SKM-1 (cell line): ENCODE measurements at regions not wholly inside any gene's neighbourhood (a gene's known extent, or its start where the extent isn't known, plus 50 kb on each side); places are given as distances from the start of the nearest gene placed in this dataset.

Experiments
- DNase-seq: peaks from one replicate; lab custom pipeline; 2025; ENCODE audit not compliant: unreplicated experiment; lab: John Stamatoyannopoulos, UW

- DNase-seq, result peak; percentile 11
Observed at GRCh38 chr20:52652271-52652670, 319.9 kb upstream of the TSHZ2 start.

GRCh38 chr20:52649727-52650126 is 322.4 kb upstream of the TSHZ2 start:
- no peak for DNase-seq

GRCh38 chr20:52645822-52646221 is 326.3 kb upstream of the TSHZ2 start:
- no peak for DNase-seq

DNA sequence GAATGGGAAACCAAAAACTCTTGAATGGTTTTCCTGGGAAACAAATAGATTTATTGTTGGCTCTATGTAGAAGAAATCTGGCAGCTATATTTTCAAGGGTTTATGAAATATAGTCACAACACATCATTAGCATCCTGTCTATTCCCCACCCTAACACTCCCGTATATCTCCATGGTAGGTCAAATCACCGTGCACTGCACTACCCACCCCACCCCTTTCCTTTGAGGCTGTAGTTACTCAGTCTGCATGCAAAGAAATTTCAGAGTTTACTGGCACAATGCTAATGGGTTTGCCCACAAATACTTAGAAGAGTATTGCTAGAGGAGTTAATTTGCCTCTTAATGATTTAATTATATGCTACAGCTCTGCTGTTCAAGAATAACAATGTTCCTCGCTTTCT is 329.1 kb upstream of the TSHZ2 start:
- DNase-seq, result no peak

DNA sequence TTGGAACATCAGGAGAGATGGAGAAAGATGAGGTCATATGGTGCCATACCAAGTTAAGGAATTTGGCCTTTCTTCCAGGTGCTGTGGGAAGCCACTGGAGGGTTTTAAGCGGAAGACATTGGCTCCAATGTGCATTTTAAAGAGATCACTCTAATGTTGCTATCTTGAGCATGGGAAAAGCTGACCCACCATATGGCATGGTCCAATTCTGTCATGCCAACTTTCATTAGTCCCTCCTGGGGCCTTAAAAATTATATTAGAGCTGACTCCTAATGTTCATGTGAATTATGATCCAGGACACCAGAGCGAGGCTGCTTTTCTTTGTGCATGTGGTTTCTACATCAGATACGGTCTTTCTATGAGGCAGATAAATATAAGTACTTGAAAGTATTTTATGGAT is 335.0 kb upstream of the TSHZ2 start:
- no peak for DNase-seq

- DNase-seq, result no peak
Observed at GRCh38 chr20:52631469-52631868, 340.7 kb upstream of the TSHZ2 start.

- DNase-seq, result no peak
Observed at GRCh38 chr20:52630138-52630537, 342.0 kb upstream of the TSHZ2 start.

DNA sequence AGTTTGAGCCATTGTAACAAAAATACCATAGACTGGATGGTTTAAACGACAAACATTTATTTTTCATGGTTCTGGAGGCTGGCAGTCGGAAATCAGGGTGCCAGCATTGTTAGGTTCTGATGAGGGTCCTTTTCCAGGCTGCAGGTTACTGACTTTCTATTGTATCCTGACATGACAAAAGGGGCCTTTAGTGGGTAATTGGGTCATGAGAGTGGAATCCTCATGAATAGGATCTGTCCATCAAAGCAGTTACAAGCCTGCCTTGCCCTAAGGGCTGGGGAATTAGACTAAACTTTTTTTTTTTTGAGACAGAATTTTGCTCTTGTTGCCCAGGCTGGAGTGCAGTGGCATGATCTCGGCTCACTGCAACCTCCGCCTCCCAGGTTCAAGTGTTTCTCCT is 347.9 kb upstream of the TSHZ2 start:
- DNase-seq, result no peak

- no peak for DNase-seq
Observed at GRCh38 chr20:52622081-52622480, 350.1 kb upstream of the TSHZ2 start.

DNA sequence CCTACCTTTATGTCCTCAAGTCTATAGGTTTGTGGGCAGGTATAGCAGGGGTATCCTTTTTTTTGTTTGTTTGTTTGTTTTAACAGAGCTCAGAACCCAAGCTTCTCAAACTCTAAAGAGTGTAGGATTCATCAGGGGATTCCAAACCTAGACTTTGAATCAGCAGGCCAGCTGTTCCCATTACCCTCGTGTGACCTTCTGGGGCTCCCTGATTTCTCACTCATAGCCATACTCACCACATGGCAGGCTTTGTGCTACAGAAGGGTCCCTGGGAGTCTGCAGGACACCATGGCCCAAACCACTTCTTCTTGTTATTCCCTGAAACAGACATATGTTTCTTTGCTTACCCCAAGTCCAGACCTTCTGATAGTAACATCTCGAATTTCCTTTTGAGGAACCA is 350.8 kb upstream of the TSHZ2 start:
- no peak for DNase-seq

- no peak for DNase-seq
Observed at GRCh38 chr20:52619671-52620070, 352.5 kb upstream of the TSHZ2 start.

DNA sequence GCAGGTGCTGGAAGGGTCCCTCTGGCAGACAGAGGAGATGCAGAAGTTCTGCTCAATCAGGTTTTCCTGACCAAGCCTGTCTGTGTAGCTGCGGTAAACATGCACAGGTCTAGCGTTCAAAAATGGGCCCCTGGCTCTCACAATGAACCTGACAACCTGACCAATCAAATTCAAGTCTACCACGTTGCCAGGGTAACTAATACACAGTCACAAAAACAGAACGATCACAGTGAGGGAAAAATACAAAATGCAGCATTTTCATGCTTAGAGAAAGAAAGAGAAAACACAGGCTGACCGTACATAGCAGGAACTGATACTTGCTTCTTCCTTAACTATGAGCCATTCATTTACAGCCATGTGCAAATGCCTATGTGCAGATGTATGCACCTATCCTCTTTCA is 353.1 kb upstream of the TSHZ2 start:
- no peak for DNase-seq

DNA sequence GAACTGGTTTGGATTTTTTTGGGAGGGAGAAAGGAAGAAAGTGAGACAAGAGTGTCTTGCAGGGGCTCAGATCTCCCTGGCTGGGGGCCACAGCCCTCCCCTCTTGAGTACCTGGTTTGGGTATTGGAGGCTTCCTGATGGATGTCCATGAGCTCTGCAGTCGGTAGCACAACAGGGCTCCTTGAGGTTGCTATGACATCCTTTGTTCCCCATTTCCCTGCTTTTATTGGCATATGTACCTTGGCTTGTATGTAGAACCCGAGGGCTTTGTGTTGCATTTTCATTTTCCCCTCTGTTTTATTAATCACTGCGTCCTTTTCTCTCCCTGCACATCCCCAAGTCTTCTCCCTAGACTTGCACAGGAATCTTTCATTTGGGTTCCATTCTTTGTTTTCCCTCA is 355.5 kb upstream of the TSHZ2 start:
- no peak for DNase-seq

DNA sequence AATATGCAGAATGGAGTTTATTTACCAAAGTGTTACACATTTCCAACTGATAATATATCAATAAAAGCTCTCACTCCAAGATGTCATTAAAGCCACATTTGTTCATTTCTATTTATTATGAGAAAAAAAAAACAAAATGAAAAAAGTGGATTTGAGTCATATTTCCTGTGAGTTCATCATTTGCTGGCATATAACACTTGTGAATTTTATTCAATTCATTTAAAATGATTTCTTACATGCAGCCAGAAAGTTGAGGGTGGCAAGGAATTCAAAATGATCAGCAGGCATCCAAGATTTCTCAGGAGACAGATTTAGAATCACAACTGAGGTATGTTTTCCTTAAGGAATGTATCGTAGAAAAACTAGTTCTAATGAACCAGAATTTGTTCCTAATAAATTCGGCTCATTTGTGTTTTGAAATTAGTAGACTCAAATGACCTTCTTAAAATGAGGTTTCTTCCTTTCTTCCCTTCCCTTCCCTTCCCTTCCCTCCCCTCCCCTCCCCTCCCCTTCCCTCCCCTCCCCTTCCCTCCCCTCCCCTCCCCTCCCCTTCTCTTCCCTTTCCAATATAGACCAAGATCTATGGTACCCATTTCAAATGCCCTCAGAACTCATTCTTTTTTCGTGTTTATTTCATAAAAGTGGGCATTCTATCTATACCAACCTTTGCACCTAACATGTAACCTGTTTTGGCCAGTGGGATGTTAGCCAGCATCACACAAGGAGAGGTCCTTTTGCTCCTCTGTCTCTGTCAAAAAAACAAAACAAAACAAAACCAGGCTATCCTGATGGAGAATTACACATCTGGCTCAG is 357.9 kb upstream of the TSHZ2 start:
- DNase-seq, result no peak

- no peak for DNase-seq
Observed at GRCh38 chr20:52612046-52612632, 360.0 kb upstream of the TSHZ2 start.

DNA sequence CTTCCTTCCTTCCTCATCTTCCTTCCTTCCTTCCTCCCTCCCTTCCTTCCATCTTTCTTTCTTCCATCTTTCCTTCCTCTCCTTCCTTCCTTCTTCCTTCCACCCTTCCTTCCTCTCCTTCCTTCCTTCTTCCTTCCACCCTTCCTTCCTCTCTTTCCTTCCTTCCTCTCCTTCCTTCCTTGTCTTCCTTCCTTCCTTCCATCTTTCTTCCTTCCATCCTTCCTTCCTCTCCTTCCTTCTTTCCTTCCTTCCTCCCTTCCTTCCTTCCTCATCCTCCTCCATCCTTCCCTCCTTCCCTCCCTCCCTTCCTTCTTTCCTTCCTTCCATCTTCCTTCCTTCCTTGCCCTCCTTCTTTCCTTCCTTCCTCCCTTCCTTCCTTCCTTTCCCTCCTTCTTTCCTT is 361.4 kb upstream of the TSHZ2 start:
- no peak for DNase-seq

DNA sequence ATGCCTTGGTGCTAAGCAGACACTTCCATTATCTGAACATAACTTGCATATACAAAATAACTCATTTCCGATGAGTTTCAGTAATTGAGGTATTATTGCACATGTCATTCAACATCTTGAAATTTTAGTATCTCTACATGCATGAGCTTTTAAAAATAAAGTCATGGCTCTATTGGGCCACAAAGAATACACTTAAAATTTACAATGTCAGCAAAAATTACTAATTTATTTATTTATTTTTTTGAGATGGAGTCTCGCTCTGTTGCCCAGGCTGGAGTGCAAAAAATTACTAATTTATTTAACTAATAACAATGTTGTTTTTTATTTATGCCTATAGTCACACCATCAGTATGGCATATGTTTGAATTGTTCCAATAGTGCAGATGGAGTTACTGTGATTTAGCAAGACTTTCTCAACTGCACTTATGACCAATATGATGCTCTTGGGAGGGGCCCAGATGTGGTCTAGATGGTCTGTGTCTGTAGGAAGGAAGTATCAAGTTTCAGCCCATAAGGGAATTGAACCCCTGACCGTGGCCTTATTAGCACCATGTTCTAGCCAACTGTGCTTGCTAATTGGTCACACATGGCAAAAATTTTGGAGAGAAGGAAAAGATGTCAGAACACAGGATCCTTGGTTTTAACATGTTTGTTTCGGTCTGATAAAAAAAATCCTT is 370.7 kb upstream of the TSHZ2 start:
- no peak for DNase-seq

DNA sequence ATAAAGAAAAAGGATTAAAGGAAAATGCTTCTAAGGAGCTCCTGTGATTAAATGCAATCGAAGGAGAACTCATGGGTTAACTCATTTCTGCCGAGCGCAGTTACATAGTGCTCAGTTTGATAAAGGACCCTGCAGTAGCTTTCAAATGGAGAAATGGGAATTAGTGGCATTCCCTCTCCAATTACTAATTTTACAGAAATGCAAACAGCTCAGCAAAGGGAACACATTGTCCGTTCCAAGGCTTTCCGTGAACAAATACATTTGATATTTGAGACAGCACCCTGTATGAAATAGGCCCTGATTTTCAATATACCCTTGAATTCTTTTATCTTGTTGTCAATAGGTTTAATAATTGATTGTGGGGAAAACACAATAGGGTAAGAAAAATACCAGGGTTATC is 375.9 kb upstream of the TSHZ2 start:
- DNase-seq, result no peak

DNA sequence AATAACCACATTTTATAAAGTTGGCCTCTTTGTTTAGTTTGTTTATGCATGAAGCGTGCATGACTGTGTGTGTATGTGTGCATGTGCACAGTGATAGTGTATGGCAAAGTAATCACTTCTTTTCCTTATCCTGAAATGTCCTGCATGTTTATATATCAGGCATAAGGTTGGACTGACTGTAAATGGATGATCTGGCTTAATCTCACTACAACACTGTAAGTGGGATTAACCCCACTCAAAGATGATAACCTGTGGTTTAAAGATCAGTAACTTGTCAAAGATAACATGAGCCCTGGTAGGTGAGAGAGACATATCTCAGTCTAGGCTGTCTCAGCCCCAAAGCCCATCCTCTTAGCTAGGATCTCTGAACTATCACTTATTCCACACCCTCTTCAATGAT is 376.6 kb upstream of the TSHZ2 start:
- no peak for DNase-seq

GRCh38 chr20:52593654-52594053 is 378.5 kb upstream of the TSHZ2 start:
- DNase-seq, result no peak

DNA sequence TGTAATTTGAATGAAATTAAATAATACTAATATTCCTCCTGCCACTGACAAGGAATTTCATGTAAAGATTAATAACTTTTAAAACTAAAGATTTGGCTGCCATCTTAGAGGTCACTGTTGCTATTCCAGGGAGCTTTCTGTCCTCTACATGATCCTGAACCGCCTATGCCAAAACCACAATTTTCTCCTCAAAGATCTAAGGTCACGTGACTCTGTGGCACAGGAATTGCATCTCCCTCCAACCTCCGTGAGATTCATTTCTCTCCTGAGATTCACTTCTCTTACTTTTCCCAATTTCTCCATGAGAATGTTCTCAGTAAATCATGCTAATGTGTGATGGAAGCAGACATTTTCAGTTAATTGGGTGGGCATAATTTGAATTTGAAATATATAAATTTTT is 379.6 kb upstream of the TSHZ2 start:
- DNase-seq, result no peak

GRCh38 chr20:52590100-52590499 is 382.1 kb upstream of the TSHZ2 start:
- DNase-seq, result no peak
